H1 (cell line): ENCODE measurements at regions not wholly inside any gene's neighbourhood (a gene's known extent, or its start where the extent isn't known, plus 50 kb on each side); places are given as distances from the start of the nearest gene placed in this dataset.

Source experiments
- CHD7 ChIP-seq: fragments of 300-600 bp; sonication (generic); IDR thresholded peaks from 2 replicates; pipeline ENCODE4 v1.7.1; 2012; ENCODE audit warnings: low read length, moderate library complexity, mild to moderate bottlenecking, inconsistent platforms; ENCODE audit not compliant: insufficient replicate concordance
- EGR1 ChIP-seq: IDR thresholded peaks from 2 replicates; pipeline ENCODE4 v1.6.1; 2011; ENCODE audit warnings: low read depth, low read length, borderline replicate concordance
- FOSL1 ChIP-seq: IDR thresholded peaks from 2 replicates; pipeline ENCODE4 v1.6.1; 2011; ENCODE audit warnings: mild to moderate bottlenecking, low read depth, low read length, moderate library complexity; ENCODE audit not compliant: insufficient read depth
- HDAC6 ChIP-seq: IDR thresholded peaks from one replicate; pipeline ENCODE4 v1.7.1; 2012; ENCODE audit warnings: low read depth, mild to moderate bottlenecking, inconsistent platforms, low read length, moderate library complexity
- RNF2 ChIP-seq: fragments of 200-900, 300-1000 bp; sonication (generic); IDR thresholded peaks from 2 replicates; pipeline ENCODE4 v1.7.1; 2016; ENCODE audit warnings: borderline replicate concordance, low read depth, mild to moderate bottlenecking, antibody characterized with exemption, low read length; ENCODE audit not compliant: poor library complexity, severe bottlenecking; ENCODE audit errors: missing control alignments
- SP2 ChIP-seq: IDR thresholded peaks from 2 replicates; pipeline ENCODE4 v1.6.1; 2012; ENCODE audit warnings: mild to moderate bottlenecking, low read length, inconsistent platforms
- USF2 ChIP-seq: IDR thresholded peaks from 2 replicates; pipeline ENCODE4 v1.6.1; 2011; ENCODE audit warnings: low read length, improper control_type of control experiment

- no peak for TF ChIP-seq CHD7
- TF ChIP-seq HDAC6, result no peak
- no peak for TF ChIP-seq SP2
- TF ChIP-seq EGR1, result no peak
- TF ChIP-seq USF2, result no peak
- no peak for TF ChIP-seq RNF2
- no peak for TF ChIP-seq FOSL1
Measured at GRCh38 chr2:106667478-106668070, 180.4 kb downstream of the CD8B2 start (continued).
